CD4-positive, alpha-beta T cell (primary cell): ENCODE measurements at regions not wholly inside any gene's neighbourhood (a gene's known extent, or its start where the extent isn't known, plus 50 kb on each side); places are given as distances from the start of the nearest gene placed in this dataset.

Source experiments
- ATAC-seq: fragments of 200-7000 bp; cut with Tn5 transposase; one replicate; pipeline ENCODE4 v1.10.0; 2022; ENCODE audit warnings: mild to moderate bottlenecking; ENCODE audit not compliant: poor library complexity
- CTCF ChIA-PET: fragments of 350-600 bp; sonication (Branson Sonifier 250); formaldehyde crosslinking; loops from one replicate; lab custom pipeline; 2021; ENCODE audit warnings: antibody characterized with exemption, inconsistent platforms; lab: Charles Lee
- POLR2A ChIA-PET: fragments of 350-600 bp; sonication (Branson Sonifier 250); formaldehyde crosslinking; loops from one replicate; lab custom pipeline; 2021; ENCODE audit warnings: antibody characterized with exemption, inconsistent platforms; lab: Charles Lee
- DNase-seq, 14 experiments: peaks; one replicate each; pipeline ENCODE4 v3.0.0-alpha.2; 2013 to 2020; ENCODE audit warnings: mixed read lengths in 2 of 14
- H3K27ac ChIP-seq, 2 donors: one replicate each; pipeline versions ENCODE4 v1.5.1 to v1.7.0; 2013; ENCODE audit warnings: low read length in 2 of 2, low read depth in 1 of 2, mild to moderate bottlenecking in 1 of 2
- H3K27me3 ChIP-seq, 2 experiments: 1 replicate in 1 of 2; 2 replicates in 1 of 2; pipeline versions ENCODE4 v1.6.1 to v1.7.0; 2013; ENCODE audit warnings: low read length in 2 of 2, control low read depth in 1 of 2, mild to moderate bottlenecking in 1 of 2, moderate library complexity in 1 of 2; ENCODE audit not compliant: insufficient read depth in 2 of 2, control insufficient read depth in 1 of 2
- H3K36me3 ChIP-seq: one replicate; pipeline ENCODE4 v1.6.1; 2013; ENCODE audit warnings: low read length, control low read depth; ENCODE audit not compliant: insufficient read depth
- H3K4me1 ChIP-seq: one replicate; pipeline ENCODE4 v1.6.1; 2013; ENCODE audit warnings: low read length, control low read depth; ENCODE audit not compliant: insufficient read depth
- H3K4me3 ChIP-seq: one replicate; pipeline ENCODE4 v1.5.1; 2013; ENCODE audit warnings: mild to moderate bottlenecking, low read length, moderate library complexity
- H3K9me3 ChIP-seq, 2 experiments: 1 replicate in 1 of 2; 2 replicates in 1 of 2; pipeline versions ENCODE4 v1.6.1 to v1.7.0; 2013; ENCODE audit warnings: low read length in 2 of 2, mild to moderate bottlenecking in 2 of 2, control low read depth in 1 of 2, moderate library complexity in 1 of 2; ENCODE audit not compliant: control insufficient read depth in 1 of 2, insufficient read depth in 1 of 2
- H3K27ac Mint-ChIP-seq: one replicate; pipeline ENCODE4 v1.8.0; 2020; ENCODE audit warnings: mixed read lengths
- H3K27me3 Mint-ChIP-seq: one replicate; pipeline ENCODE4 v1.8.0; 2021; ENCODE audit warnings: mixed read lengths
- H3K36me3 Mint-ChIP-seq: one replicate; pipeline ENCODE4 v1.8.0; 2021; ENCODE audit warnings: low read depth, mixed read lengths
- H3K4me1 Mint-ChIP-seq: one replicate; pipeline ENCODE4 v1.8.0; 2021; ENCODE audit warnings: low read depth, mixed read lengths
- H3K4me3 Mint-ChIP-seq: one replicate; pipeline ENCODE4 v1.8.0; 2020; ENCODE audit warnings: mild to moderate bottlenecking, mixed read lengths
- H3K9me3 Mint-ChIP-seq: one replicate; pipeline ENCODE4 v1.8.0; 2020; ENCODE audit warnings: mixed read lengths
- CTCF ChIP-seq: fragments of 200-600 bp; IDR thresholded peaks from one replicate; pipeline ENCODE4 v1.8.0; 2022; ENCODE audit warnings: antibody characterized with exemption, mild to moderate bottlenecking
- intact Hi-C, 2 experiments: fragments of 100-400 bp; cut with DNase I in 1 of 2; cut with micrococcal nuclease in 1 of 2; formaldehyde crosslinking; loops; one replicate each; pipeline versions ENCODE4 v1.15.1 to v1.9.0; 2023 to 2025; cut with DNase I, micrococcal nuclease

DNA sequence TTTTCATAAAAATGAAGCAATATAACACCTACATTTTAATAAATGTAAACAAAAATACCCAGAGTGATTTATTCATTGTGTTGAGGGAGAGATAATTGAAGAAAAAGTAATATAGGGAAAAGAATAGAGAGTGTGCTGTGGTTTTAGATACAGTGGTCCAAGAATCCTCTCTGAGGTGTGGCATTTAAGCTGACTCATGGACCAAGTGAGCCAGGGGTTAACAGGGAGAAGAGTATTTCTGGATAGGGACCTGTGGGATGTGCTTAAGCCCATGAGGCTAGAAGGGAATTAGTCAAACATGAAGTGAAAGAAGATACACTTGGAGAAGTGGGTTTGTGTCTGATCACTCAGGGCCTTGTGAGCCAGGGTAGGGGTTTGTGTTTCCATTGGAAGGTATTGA, 680.7 kb upstream of the GRM7 start:
- Mint-ChIP-seq H3K27me3 (no peaks in the 10 kb centered on the region), H3K9me3 (no peaks in the 10 kb centered on the region), H3K4me1 (no peaks in the 10 kb centered on the region), H3K4me3 (no peak overlapping the region), H3K36me3 (no peaks in the 10 kb centered on the region), H3K27ac (no peak overlapping the region)
- H3K27me3 ChIP-seq, result no peaks in the 10 kb centered on the region
- CTCF ChIA-PET, result no interaction called here
- POLR2A ChIA-PET, result no interaction called here
- TF ChIP-seq CTCF, result no peak
- H3K36me3 ChIP-seq, result no peaks in the 10 kb centered on the region
- H3K27ac ChIP-seq, result no peak overlapping the region
- no peaks in the 10 kb centered on the region for H3K9me3 ChIP-seq
- intact Hi-C loops, result no loop called here
- H3K4me3 ChIP-seq, result no peak overlapping the region
- no peaks in the 10 kb centered on the region for H3K4me1 ChIP-seq
- DNase-seq, result no peak
- ATAC-seq, result no peak

GRCh38 chr3:6182476-6182875, 678.4 kb upstream of the GRM7 start:
- Mint-ChIP-seq H3K27ac (no peak overlapping the region), H3K27me3 (no peaks in the 10 kb centered on the region), H3K36me3 (no peaks in the 10 kb centered on the region), H3K9me3 (no peaks in the 10 kb centered on the region), H3K4me1 (no peaks in the 10 kb centered on the region), H3K4me3 (no peak overlapping the region)
- POLR2A ChIA-PET, result no interaction called here
- Histone ChIP-seq H3K4me1 (no peaks in the 10 kb centered on the region), H3K27ac (no peak overlapping the region), H3K4me3 (no peak overlapping the region), H3K36me3 (no peaks in the 10 kb centered on the region), H3K9me3 (no peaks in the 10 kb centered on the region), H3K27me3 (no peaks in the 10 kb centered on the region)
- intact Hi-C loops, result no loop called here
- DNase-seq (no peak), ATAC-seq (no peak)
- no peak for TF ChIP-seq CTCF
- CTCF ChIA-PET, result no interaction called here

- Histone ChIP-seq H3K27me3 (no peaks in the 10 kb centered on the region), H3K4me1 (no peaks in the 10 kb centered on the region), H3K9me3 (no peaks in the 10 kb centered on the region), H3K4me3 (no peak overlapping the region), H3K36me3 (no peaks in the 10 kb centered on the region), H3K27ac (no peak overlapping the region)
- POLR2A ChIA-PET, result no interaction called here
- H3K27ac Mint-ChIP-seq, result no peak overlapping the region
- no peaks in the 10 kb centered on the region for H3K36me3 Mint-ChIP-seq
- CTCF ChIA-PET, result no interaction called here
- H3K4me3 Mint-ChIP-seq, result no peak overlapping the region
- H3K9me3 Mint-ChIP-seq, result no peaks in the 10 kb centered on the region
- DNase-seq (no peak), ATAC-seq (no peak)
- no peaks in the 10 kb centered on the region for H3K27me3 Mint-ChIP-seq
- TF ChIP-seq CTCF, result no peak
- intact Hi-C loops, result no loop called here
- no peaks in the 10 kb centered on the region for H3K4me1 Mint-ChIP-seq
Measured at GRCh38 chr3:6182909-6183308, 678.0 kb upstream of the GRM7 start.
